IMR-90 (cell line): ENCODE measurements at regions not wholly inside any gene's neighbourhood (a gene's known extent, or its start where the extent isn't known, plus 50 kb on each side); places are given as distances from the start of the nearest gene placed in this dataset.

Source experiments
- ATAC-seq: fragments of 200-7000 bp; cut with Tn5 transposase; 2 replicates; pipeline ENCODE4 v1.9.1; 2020; ENCODE audit warnings: low read depth, mild to moderate bottlenecking, moderate library complexity
- BruUV-seq: library from RNA; stranded (reverse); fragments of 400-500 nt; replicated peaks from 2 replicates; lab custom pipeline; 2021; lab: Mats Ljungman, UMichigan
- CTCF ChIA-PET: fragments of 300-600 bp; formaldehyde crosslinking; extraction: SDS; loops from one replicate; lab custom pipeline; 2021; ENCODE audit warnings: antibody characterized with exemption; lab: Yijun Ruan, JAX
- POLR2A ChIA-PET: fragments of 300-600 bp; sonication (Branson Sonifier 250); formaldehyde crosslinking; loops from one replicate; lab custom pipeline; 2022; ENCODE audit warnings: antibody characterized with exemption; ENCODE audit not compliant: unreplicated experiment; lab: Charles Lee
- DNase-seq: peaks from one replicate; pipeline ENCODE4 v3.0.0; 2013
- H2AFZ ChIP-seq: replicated peaks from 2 replicates; pipeline ENCODE3; 2013; ENCODE audit warnings: low read length, mild to moderate bottlenecking; ENCODE audit not compliant: poor library complexity
- H2AK5ac ChIP-seq: 2 replicates; pipeline ENCODE4 v1.6.1; 2013; ENCODE audit warnings: low read depth, low read length, inconsistent platforms
- H2AK9ac ChIP-seq: replicated peaks from 2 replicates; pipeline ENCODE3; 2013; ENCODE audit warnings: mild to moderate bottlenecking, low read depth, low read length, moderate library complexity; ENCODE audit not compliant: poor library complexity
- H2BK120ac ChIP-seq: 2 replicates; pipeline ENCODE4 v1.6.1; 2013; ENCODE audit warnings: low read depth, low read length, inconsistent platforms
- H2BK15ac ChIP-seq: 3 replicates; pipeline ENCODE4 v1.6.1; 2013; ENCODE audit warnings: low read depth, low read length, inconsistent platforms
- H2BK20ac ChIP-seq: 2 replicates; pipeline ENCODE4 v1.6.1; 2013; ENCODE audit warnings: low read depth, mild to moderate bottlenecking, inconsistent platforms, low read length, moderate library complexity
- H2BK5ac ChIP-seq: 2 replicates; pipeline ENCODE4 v1.6.1; 2013; ENCODE audit warnings: mild to moderate bottlenecking, low read depth, low read length, inconsistent platforms; ENCODE audit not compliant: poor library complexity, severe bottlenecking
- H3K14ac ChIP-seq: replicated peaks from 2 replicates; pipeline ENCODE4 v1.6.1; 2013; ENCODE audit warnings: low read depth, low read length, inconsistent platforms
- H3K18ac ChIP-seq: 2 replicates; pipeline ENCODE4 v1.6.1; 2013; ENCODE audit warnings: low read depth, low read length, control low read depth
- H3K23ac ChIP-seq: 2 replicates; pipeline ENCODE4 v1.6.1; 2013; ENCODE audit warnings: low read depth, low read length, inconsistent platforms
- H3K27ac ChIP-seq: 2 replicates; pipeline ENCODE4 v1.5.1; 2013; ENCODE audit warnings: mild to moderate bottlenecking, control low read depth, low read length; ENCODE audit not compliant: insufficient read depth
- H3K27me3 ChIP-seq: 2 replicates; pipeline ENCODE4 v1.6.1; 2013; ENCODE audit warnings: low read length; ENCODE audit not compliant: control insufficient read depth, insufficient read depth
- H3K36me3 ChIP-seq: 2 replicates; pipeline ENCODE4 v1.6.1; 2013; ENCODE audit warnings: low read length, mixed read lengths; ENCODE audit not compliant: control insufficient read depth, insufficient read depth
- H3K4ac ChIP-seq: 2 replicates; pipeline ENCODE4 v1.6.1; 2013; ENCODE audit warnings: low read depth, low read length, inconsistent platforms
- H3K4me1 ChIP-seq: 2 replicates; pipeline ENCODE4 v1.6.1; 2013; ENCODE audit warnings: low read length, mixed read lengths; ENCODE audit not compliant: control insufficient read depth, insufficient read depth
- H3K4me2 ChIP-seq: 2 replicates; pipeline ENCODE4 v1.6.1; 2013; ENCODE audit warnings: low read depth, mild to moderate bottlenecking, control low read depth, low read length, moderate library complexity
- H3K4me3 ChIP-seq: 2 replicates; pipeline ENCODE4 v1.5.1; 2013; ENCODE audit warnings: low read depth, mild to moderate bottlenecking, control low read depth, low read length, moderate library complexity; ENCODE audit not compliant: insufficient read depth
- H3K56ac ChIP-seq: 2 replicates; pipeline ENCODE4 v1.6.1; 2013; ENCODE audit warnings: low read length, inconsistent platforms; ENCODE audit not compliant: insufficient read depth; ENCODE audit errors: extremely low read depth
- H3K79me1 ChIP-seq, 2 experiments: 2 replicates each; pipeline ENCODE4 v1.6.1; 2013; ENCODE audit warnings: low read length in 2 of 2, inconsistent platforms in 1 of 2, low read depth in 1 of 2
- H3K9ac ChIP-seq: 2 replicates; pipeline ENCODE4 v1.6.1; 2013; ENCODE audit warnings: low read depth, low read length, control low read depth
- H3K9me1 ChIP-seq: 2 replicates; pipeline ENCODE4 v1.6.1; 2013; ENCODE audit warnings: low read length, inconsistent platforms; ENCODE audit not compliant: insufficient read depth
- H3K9me3 ChIP-seq: 2 replicates; pipeline ENCODE4 v1.6.1; 2013; ENCODE audit warnings: low read length; ENCODE audit not compliant: control insufficient read depth, insufficient read depth
- H4K20me1 ChIP-seq: 2 replicates; pipeline ENCODE4 v1.6.1; 2013; ENCODE audit warnings: low read length, inconsistent platforms; ENCODE audit not compliant: insufficient read depth
- H4K5ac ChIP-seq: 2 replicates; pipeline ENCODE4 v1.6.1; 2013; ENCODE audit warnings: mild to moderate bottlenecking, low read depth, low read length, control low read depth
- H4K8ac ChIP-seq, 2 experiments: 2 replicates each; pipeline ENCODE4 v1.6.1; 2013; ENCODE audit warnings: low read depth in 2 of 2, low read length in 2 of 2, control low read depth in 1 of 2, inconsistent platforms in 1 of 2
- H4K91ac ChIP-seq: 2 replicates; pipeline ENCODE4 v1.6.1; 2013; ENCODE audit warnings: low read depth, low read length, inconsistent platforms; ENCODE audit not compliant: insufficient read depth
- BHLHE40 ChIP-seq: fragments of 150-350 bp; IDR thresholded peaks from 2 replicates; pipeline ENCODE4 v1.6.1; 2016; ENCODE audit warnings: mild to moderate bottlenecking, low read depth, low read length
- CEBPB ChIP-seq: IDR thresholded peaks from 2 replicates; pipeline ENCODE4 v1.6.1; 2012; ENCODE audit warnings: low read depth, low read length, improper control_type of control experiment
- CHD1 ChIP-seq: IDR thresholded peaks from 2 replicates; pipeline ENCODE4 v1.6.1; 2012; ENCODE audit warnings: low read depth, low read length, improper control_type of control experiment
- FOS ChIP-seq: fragments of 150-350 bp; IDR thresholded peaks from 2 replicates; pipeline ENCODE4 v1.6.1; 2016; ENCODE audit warnings: low read depth, low read length
- MAFK ChIP-seq: IDR thresholded peaks from 2 replicates; pipeline ENCODE4 v1.6.1; 2012; ENCODE audit warnings: low read depth, low read length, improper control_type of control experiment
- MAZ ChIP-seq: IDR thresholded peaks from 2 replicates; pipeline ENCODE4 v1.6.1; 2012; ENCODE audit warnings: low read depth, mild to moderate bottlenecking, low read length, improper control_type of control experiment, moderate library complexity, borderline replicate concordance
- MXI1 ChIP-seq: IDR thresholded peaks from 2 replicates; pipeline ENCODE4 v1.6.1; 2012; ENCODE audit warnings: low read depth, mild to moderate bottlenecking, low read length, moderate library complexity, borderline replicate concordance
- NFE2L2 ChIP-seq: fragments of 150-350 bp; IDR thresholded peaks from 2 replicates; pipeline ENCODE4 v1.6.1; 2016; ENCODE audit warnings: low read depth, mild to moderate bottlenecking, low read length
- POLR2A ChIP-seq: IDR thresholded peaks from 2 replicates; pipeline ENCODE4 v1.6.1; 2012; ENCODE audit warnings: mild to moderate bottlenecking, low read depth, low read length
- RAD21 ChIP-seq: IDR thresholded peaks from 2 replicates; pipeline ENCODE4 v1.6.1; 2012; ENCODE audit warnings: low read length, improper control_type of control experiment
- RCOR1 ChIP-seq: IDR thresholded peaks from 2 replicates; pipeline ENCODE4 v1.6.1; 2012; ENCODE audit warnings: mild to moderate bottlenecking, low read length, improper control_type of control experiment; ENCODE audit not compliant: insufficient replicate concordance
- SMC3 ChIP-seq: fragments of 150-350 bp; IDR thresholded peaks from 2 replicates; pipeline ENCODE4 v1.6.1; 2016; ENCODE audit warnings: low read depth, mild to moderate bottlenecking, antibody characterized with exemption, low read length, moderate library complexity
- WGBS, 2 experiments: methylation state at CpG; one replicate each; pipeline versions ENCODE4 v1.1.5 to v1.1.7; 2013; ENCODE audit warnings: missing lambda C conversion rate in 2 of 2; ENCODE audit not compliant: insufficient read length in 1 of 2; ENCODE audit errors: extremely low coverage in 2 of 2; 5-methylcytosine and 5-hydroxymethylcytosine counted together
- dilution Hi-C: fragments of 300-500 bp; cut with HindIII; formaldehyde crosslinking; loops from one replicate; pipeline ENCODE4 v1.14.3; 2018; ENCODE audit warnings: low sequenced_read_pairs; ENCODE audit not compliant: unreplicated experiment
- in situ Hi-C: fragments of 300-500 bp; cut with MboI; formaldehyde crosslinking; loops from 3 replicates; pipeline ENCODE4 v1.14.3; 2019; ENCODE audit warnings: low sequenced_read_pairs, inconsistent platforms, mixed read lengths
- intact Hi-C: fragments of 100-400 bp; cut with micrococcal nuclease; formaldehyde crosslinking; loops from 2 replicates; pipeline ENCODE4 v1.10.0; 2022
- TF ChIP-seq, protein P1 (sequence below): fragments of 150-350 bp; IDR thresholded peaks from 2 replicates; pipeline ENCODE4 v1.6.1; 2016; ENCODE audit warnings: low read depth, mild to moderate bottlenecking, low read length, moderate library complexity, borderline replicate concordance
- TF ChIP-seq, protein P2 (sequence below): fragments of 150-350 bp; IDR thresholded peaks from 2 replicates; pipeline ENCODE4 v1.6.1; 2017; ENCODE audit warnings: mild to moderate bottlenecking, antibody characterized with exemption, low read length, low read depth
- TF ChIP-seq, protein P3 (sequence below): conservative IDR thresholded peaks from 2 replicates; pipeline ENCODE4 v1.5.1; 2012; ENCODE audit warnings: mild to moderate bottlenecking, low read depth, low read length, improper control_type of control experiment

DNA sequence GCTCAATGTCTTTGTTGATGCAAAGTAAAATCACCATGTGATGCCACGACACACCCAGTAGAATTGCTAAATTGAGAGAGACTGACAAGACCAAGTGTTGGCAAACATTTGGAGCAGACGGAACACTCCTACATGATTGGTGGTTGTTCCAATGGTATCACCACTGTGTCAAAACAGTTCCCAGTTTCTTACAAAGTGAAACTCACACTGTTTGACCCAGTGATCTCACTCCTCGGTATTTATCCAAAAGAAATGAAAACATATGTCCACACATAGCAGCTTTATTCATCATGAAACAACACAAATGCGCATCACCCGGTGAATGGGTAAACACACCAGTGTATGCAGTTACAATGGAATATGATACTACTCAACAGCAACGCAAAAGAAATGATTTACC lies 74.0 kb upstream of the SULF2 start:
- H3K4me3 ChIP-seq, result no peak overlapping the region
- no peak overlapping the region for H3K18ac ChIP-seq
- H4K20me1 ChIP-seq, result no peaks in the 10 kb centered on the region
- no peak overlapping the region for H4K91ac ChIP-seq
- no peak overlapping the region for H4K8ac ChIP-seq
- H2AFZ ChIP-seq, result peak overlapping the region; percentile 37
- no peak overlapping the region for H2AK9ac ChIP-seq
- H3K56ac ChIP-seq, result no peak overlapping the region
- TF ChIP-seq MAZ (no peak), RCOR1 (no peak), SMC3 (no peak), MAFK (no peak), CHD1 (no peak), BHLHE40 (no peak), POLR2A (no peak), RAD21 (no peak), NFE2L2 (no peak), CEBPB (no peak), MXI1 (no peak), FOS (no peak)
- TF ChIP-seq, protein P1, sequence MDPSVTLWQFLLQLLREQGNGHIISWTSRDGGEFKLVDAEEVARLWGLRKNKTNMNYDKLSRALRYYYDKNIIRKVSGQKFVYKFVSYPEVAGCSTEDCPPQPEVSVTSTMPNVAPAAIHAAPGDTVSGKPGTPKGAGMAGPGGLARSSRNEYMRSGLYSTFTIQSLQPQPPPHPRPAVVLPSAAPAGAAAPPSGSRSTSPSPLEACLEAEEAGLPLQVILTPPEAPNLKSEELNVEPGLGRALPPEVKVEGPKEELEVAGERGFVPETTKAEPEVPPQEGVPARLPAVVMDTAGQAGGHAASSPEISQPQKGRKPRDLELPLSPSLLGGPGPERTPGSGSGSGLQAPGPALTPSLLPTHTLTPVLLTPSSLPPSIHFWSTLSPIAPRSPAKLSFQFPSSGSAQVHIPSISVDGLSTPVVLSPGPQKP, result no peak
- TF ChIP-seq, protein P2, sequence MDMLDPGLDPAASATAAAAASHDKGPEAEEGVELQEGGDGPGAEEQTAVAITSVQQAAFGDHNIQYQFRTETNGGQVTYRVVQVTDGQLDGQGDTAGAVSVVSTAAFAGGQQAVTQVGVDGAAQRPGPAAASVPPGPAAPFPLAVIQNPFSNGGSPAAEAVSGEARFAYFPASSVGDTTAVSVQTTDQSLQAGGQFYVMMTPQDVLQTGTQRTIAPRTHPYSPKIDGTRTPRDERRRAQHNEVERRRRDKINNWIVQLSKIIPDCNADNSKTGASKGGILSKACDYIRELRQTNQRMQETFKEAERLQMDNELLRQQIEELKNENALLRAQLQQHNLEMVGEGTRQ, result no peak
- TF ChIP-seq, protein P3, sequence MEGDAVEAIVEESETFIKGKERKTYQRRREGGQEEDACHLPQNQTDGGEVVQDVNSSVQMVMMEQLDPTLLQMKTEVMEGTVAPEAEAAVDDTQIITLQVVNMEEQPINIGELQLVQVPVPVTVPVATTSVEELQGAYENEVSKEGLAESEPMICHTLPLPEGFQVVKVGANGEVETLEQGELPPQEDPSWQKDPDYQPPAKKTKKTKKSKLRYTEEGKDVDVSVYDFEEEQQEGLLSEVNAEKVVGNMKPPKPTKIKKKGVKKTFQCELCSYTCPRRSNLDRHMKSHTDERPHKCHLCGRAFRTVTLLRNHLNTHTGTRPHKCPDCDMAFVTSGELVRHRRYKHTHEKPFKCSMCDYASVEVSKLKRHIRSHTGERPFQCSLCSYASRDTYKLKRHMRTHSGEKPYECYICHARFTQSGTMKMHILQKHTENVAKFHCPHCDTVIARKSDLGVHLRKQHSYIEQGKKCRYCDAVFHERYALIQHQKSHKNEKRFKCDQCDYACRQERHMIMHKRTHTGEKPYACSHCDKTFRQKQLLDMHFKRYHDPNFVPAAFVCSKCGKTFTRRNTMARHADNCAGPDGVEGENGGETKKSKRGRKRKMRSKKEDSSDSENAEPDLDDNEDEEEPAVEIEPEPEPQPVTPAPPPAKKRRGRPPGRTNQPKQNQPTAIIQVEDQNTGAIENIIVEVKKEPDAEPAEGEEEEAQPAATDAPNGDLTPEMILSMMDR, result no peak
- intact Hi-C loops (no loop called here), dilution Hi-C loops (no loop called here), in situ Hi-C loops (no loop called here)
- no peak overlapping the region for H2AK5ac ChIP-seq
- H3K4me2 ChIP-seq, result no peak overlapping the region
- no CpG with 5 or more reads among the region's 6 CpGs for WGBS, 2 experiments
- no peaks in the 10 kb centered on the region for H3K36me3 ChIP-seq
- H2BK15ac ChIP-seq, result no peak overlapping the region
- no peak overlapping the region for H3K23ac ChIP-seq
- DNase-seq (no peak), ATAC-seq (no peak)
- H2BK5ac ChIP-seq, result no peak overlapping the region
- peaks cover 8% of the 10 kb centered on the region for H3K27me3 ChIP-seq
- no peak overlapping the region for H2BK20ac ChIP-seq
- no peaks in the 10 kb centered on the region for H3K9me1 ChIP-seq
- ChIA-PET CTCF (no interaction called here), POLR2A (no interaction called here)
- H3K9me3 ChIP-seq, result peaks cover 4% of the 10 kb centered on the region; the same call in 1 of the 2 replicates
- no peak overlapping the region for H3K9ac ChIP-seq
- H3K79me1 ChIP-seq, result no peaks in the 10 kb centered on the region
- H3K4me1 ChIP-seq, result no peaks in the 10 kb centered on the region; the same call in 1 of the 2 replicates
- H2BK120ac ChIP-seq, result no peak overlapping the region
- no peak overlapping the region for H3K4ac ChIP-seq
- BruUV-seq, result no TSS peak
- H3K27ac ChIP-seq, result no peak overlapping the region
- no peak overlapping the region for H3K14ac ChIP-seq
- no peak overlapping the region for H4K5ac ChIP-seq
